ENCODE measurements at regions not wholly inside any gene's neighbourhood (a gene's known extent, or its start where the extent isn't known, plus 50 kb on each side); places are given as distances from the start of the nearest gene placed in this dataset.
"Not testable (repeated sequence)": the region's sequence is repeated elsewhere in the genome, so short reads cannot be mapped to it uniquely, and the experiment has no call there.

DNA sequence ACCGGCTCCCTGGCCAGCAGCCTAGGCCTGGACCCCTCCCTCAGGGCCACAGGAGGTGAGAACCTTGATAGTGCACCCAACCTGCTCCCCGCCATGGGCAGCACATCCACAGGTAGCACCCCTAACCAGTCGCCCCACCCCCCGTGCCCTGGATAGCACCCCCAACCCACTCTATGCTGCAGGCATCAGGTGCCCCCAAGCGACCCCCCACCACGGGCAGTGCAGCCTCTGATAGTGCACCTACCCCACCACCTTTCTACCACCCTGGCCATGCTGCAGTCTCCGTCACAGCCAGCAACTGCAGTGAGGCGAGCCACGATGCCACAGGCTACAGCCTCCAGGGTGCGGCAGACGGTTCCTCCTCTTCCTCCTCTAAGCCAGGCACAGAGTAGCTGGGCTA, 55.6 kb downstream of the SOWAHC start:
- no peak for DNase-seq

DNA sequence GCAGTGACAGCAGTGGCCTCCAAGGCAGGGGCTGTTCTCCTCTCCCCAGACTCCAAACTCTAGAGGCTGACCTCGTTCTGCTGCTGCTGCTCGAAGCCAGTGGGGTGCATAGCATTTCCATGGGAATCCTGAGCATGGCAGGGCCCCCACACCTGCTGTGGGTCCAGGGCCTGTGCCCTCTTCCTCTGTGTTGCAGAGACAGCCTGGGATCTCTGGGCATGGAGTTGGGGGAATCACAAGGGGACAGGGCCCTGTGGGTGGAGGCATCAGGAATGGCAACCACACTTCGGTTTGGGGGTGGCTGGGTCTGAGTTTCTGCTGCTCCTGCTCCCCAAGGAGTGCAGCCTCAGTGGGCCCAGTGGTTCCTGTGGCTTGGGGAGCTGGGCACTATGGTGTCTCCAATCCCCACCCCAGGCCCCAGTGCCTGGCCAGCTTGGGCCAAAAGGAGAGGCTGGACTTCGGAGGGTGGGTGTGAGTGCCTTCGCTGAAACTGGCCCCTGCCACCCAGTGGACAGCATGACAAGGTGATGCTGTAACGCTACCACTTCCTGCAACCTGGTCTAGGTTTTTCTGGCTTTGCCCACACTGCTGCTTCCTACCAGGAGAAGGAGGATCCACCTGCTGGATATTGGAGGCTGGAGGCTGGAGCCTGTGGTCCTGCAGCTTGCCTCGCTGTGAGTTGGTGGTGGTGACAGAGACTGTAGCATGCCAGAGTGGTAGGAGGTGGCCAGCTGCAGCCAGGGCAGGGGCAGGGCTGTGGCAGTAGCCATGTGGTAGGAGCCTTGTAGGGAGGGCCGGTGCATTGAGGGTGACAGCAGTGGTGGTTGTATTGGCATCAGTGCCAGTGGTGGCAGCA, 56.6 kb downstream of the SOWAHC start:
- DNase-seq, result no peak

DNA sequence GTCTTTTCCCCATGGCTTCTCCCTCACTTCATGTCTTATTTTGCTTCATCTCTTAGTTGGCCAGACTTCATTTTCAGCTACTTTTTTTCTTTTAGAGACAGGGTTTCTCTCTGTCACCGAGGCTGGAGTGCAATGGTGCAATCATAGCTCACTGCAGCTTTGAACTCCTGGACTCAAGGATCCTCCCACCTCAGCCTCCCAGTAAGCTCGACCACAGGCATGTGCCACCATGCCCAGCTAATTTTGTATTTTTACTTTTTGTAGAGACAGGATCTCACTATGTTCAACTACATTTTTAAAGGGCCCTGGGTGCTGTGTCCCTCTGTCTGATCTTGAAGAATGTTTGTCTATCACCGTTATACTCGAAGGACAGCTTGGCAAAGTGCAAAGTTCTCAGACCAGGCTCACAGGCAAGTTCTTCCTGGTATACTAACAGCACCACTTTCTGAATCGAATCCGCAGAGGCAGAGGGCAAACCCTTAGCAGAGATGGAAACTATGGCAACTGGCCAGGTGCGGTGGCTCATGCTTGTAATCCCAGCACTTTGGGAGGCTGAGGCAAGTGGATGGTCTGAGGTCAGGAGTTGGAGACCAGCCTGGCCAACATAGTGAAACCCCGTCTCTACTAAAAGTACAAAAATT, 60.9 kb downstream of the SOWAHC start:
- no peak for DNase-seq

GRCh38 chr2:109675666-109676345, 61.6 kb downstream of the SOWAHC start:
- no peak for DNase-seq

DNA sequence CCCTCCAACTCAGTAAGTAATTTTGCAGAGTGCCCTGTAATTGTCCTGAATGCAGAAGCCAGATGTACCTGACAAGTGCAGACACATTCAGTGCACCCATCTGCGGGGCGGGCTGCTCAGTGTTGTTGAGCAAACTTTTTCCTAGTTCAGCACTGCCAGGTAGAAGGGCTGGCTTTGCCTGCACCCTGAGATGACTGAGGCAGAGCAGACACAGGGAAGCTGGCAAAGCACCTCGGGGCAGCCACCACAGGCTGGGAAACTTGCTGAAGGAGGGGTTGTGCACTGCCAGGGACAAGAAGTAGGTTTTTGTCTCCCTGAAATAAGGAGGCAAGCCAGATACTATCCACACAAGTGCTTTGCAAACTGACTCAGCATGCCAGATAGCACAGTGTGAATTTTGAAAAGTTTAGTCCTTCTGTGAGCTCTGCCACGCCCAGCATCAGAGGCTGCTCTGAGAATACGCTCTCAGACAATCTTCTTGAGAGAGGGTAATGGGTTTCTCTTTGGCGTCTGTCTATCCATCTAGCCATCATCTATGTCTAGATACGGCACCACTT, 62.3 kb downstream of the SOWAHC start:
- no peak for DNase-seq

DNA sequence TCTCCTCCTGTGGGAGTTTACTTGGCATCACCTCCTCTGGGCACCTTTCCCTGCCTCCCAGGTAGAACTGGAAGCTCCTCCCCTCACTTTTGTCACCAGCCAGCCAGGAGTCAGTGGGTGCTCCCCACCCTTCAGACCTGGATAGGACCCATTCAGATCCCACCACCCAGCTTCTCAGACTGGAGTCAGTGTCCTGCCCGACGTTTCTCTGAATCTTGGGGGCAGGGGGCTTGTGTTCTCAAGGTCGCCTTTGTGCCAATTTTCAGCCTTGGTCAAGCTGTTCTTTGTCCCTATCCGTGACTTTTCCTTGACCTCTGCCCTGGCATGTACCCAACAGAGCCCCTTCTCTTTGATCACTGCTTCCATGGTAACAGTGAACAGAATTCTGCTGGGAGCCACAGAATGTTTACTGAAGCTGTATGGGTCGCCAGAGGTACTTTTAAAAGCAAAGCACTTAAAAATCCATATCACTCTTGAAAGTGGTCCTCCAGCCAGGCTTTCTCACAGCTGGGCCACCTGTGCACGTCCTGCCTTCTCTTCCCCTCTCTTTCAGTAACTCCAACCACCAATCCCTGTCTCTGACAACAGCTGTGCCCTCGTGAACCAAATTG, 63.1 kb downstream of the SOWAHC start:
- DNase-seq, result not testable (repeated sequence)

DNA sequence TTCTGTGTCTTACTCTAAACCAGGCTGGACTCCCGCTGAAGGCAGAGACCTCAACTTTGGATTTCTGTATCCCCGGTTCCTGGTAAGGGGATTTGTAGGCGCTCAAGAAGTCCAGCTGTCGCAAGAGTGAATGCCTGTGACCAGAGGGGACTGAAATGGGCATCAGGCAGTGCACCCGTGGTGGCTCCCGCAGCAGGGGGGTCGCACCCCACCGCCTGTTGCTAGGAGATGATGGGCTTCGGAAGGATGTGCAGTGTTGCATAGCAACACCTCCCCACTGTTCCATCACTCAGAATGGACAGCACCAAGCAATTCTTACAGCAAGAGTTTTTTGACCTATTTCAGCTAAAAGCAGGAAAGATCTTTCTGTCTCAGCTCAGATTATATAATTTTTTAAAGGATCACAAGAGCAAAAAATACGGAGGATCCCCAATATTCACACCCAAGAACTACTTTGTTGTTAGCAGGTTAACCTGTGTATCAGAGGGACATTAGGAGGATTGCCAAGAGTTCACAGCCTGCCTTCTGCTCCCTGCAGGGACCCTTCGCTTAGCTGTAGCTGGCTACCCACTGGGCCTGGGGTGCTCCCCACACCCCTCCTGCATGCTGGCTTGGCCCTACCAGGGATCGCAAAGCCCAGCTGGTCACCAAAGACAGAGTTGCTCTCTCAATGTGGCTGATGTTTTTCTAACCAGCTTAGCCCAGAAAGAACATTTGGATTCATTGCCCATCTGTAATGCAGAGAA, 63.8 kb downstream of the SOWAHC start:
- no peak for DNase-seq

DNA sequence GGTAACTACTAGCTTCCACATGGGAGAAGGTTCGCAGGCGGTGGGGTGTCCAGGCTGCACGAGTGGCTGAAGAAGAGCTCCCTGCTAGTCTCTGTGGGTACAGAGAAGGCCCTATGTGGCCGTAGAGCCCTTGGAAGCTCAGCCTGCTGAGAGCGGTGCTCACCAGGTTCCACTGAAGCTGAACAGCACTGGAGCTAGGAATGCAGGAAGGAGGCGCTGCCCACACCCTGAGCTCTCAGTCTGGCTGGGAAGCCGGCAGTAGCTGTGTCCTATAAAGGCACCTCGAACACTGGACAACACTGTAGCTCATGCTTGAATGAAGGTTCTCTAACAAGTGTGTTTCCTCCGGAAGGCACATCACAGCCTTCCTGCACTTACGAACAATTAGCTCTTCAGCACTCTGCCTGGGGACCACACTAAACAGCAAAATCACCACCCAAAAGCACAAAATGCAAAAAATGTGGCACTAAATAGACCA, 64.6 kb downstream of the SOWAHC start:
- not testable (repeated sequence) for DNase-seq

- DNase-seq, result no peak
These were observed 65.1 kb downstream of the SOWAHC start for GRCh38 chr2:109679225-109679624.

DNA sequence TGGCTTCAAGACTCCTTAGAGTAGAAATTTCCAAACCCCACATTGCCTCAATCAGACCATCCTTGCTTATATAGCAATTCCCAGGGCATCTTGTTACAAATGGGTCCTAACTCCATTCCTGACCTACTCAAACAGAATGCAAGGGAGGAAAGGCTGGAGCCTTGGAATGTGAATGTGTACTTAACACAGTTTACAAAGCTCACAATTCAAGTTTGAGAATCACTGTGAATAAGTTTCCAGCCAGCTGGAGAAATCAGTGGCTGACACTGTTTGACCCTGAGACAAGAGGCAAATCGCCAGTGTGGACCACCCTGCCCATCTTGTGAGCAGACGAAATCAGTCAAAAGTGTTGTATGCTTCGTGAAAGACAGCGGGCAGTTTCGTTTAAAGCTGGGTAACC, 65.5 kb downstream of the SOWAHC start:
- DNase-seq, result no peak

DNA sequence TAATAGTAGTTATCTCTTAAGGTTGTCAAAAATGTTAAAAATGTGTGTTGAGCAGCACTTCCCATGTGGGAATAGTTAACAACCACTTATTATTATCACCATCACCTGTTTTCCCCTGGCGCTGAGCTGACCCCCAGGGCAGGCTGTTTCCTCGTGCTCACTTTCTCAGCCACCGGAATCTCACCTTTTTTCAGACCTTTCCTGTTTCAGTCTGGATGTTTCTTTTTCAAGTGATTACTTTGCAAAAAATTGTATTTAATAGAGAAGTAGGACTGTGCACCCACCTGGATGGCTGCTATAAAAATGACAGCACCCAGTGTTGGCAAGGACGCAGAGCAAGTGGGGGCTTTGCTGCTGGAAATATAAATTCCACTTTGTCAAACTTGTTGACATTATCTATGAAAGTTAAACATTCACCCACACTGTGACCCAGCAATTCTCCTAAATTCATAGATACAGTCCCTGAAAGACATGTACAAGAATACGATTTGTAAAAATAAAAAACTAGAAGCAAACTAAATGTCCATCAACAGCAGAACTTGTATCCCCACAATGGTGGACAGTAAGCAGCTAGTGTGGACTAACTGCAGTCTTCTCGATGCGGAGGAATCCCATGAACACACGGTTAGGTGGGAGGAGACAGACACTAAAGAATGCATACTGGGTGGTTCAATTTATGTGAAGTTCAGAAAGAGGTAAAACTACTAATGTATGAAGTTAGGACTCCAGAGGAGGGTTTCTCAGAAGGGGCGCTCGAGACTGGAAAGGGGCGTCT, 66.5 kb downstream of the SOWAHC start:
- DNase-seq, result no peak

DNA sequence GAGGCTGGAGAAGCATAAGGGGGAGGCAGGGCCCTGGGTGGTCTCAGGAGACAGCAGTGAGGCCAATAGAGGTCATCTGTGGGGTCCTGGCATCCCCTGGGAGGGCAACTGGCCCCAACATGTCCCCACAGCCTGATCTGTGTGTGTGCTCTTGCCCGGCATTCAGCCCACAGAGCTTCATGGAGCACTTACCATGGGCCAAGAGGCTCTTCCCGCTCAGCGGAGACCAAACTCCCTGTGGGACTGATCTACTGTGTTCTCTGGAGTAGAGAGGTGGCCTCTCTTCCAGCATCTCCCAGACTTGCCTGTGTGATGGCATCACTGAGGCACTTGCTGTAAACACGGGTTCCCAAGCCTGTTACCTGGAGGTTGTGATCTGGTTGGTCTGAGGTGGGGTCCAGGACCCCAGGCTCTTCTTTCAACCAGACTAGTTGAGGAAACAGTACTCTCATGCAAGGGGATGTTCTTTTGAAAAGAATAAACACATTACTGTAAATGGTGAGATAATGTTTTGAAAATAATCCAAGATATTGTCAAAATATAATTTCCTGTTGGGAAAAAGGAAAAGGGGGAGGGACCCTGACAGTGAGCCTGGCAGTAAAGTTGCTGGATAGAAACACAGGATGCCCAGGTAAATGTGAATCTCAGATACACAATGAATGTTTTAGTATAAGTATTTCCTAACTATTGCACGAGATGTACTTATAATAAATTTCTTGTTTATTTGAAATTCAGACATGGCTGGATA, 67.6 kb downstream of the SOWAHC start:
- DNase-seq, result no peak

- DNase-seq, result no peak
These were observed 69.3 kb downstream of the SOWAHC start for GRCh38 chr2:109683452-109683851.

- DNase-seq, result no peak
These were observed 71.3 kb downstream of the SOWAHC start for GRCh38 chr2:109685453-109685852.

GRCh38 chr2:109686921-109687320, 72.8 kb downstream of the SOWAHC start:
- no peak for DNase-seq

GRCh38 chr2:109689182-109689930, 75.2 kb downstream of the SOWAHC start:
- DNase-seq, result no peak

DNA sequence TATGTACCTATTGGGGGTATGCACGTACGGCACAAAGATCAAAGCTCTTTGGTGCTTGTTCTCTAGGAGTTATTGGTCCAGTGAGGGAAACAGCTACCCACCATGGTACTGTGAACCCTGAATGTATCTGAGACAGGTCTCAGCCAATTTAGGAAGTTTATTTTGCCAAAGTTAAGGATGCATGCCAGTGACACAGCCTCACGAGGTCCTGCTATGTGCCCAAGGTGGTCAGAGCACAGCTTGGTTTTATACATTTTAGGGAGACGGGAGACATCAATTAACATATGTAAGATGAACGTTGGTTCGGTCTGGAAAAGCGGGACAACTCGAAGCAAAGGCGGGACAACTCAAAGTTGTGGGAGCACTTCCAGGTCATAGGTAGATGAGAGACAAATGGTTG, 75.8 kb downstream of the SOWAHC start:
- no peak for DNase-seq

GRCh38 chr2:109690457-109690821, 76.3 kb downstream of the SOWAHC start:
- no peak for DNase-seq

GRCh38 chr2:109690822-109691541, 76.8 kb downstream of the SOWAHC start:
- DNase-seq, result peak; percentile 11 to 24
